Testis (tissue), 2 donors: ENCODE measurements at regions not wholly inside any gene's neighbourhood (a gene's known extent, or its start where the extent isn't known, plus 50 kb on each side); places are given as distances from the start of the nearest gene placed in this dataset.

Experiments
- POLR2A ChIP-seq: fragments of 450-650 bp; IDR thresholded peaks from one replicate; pipeline ENCODE4 v1.6.1; 2017; ENCODE audit warnings: antibody characterized with exemption, mild to moderate bottlenecking, moderate library complexity
- TF ChIP-seq, protein P1 (sequence below), 3 experiments: fragments of 450-650 bp in 2 of 3; fragments of 200-600 bp in 1 of 3; sonication (generic) in 1 of 3; IDR thresholded peaks; one replicate each; pipeline ENCODE4 v1.5.1; 2016 to 2019; ENCODE audit warnings: antibody characterized with exemption in 3 of 3, mild to moderate bottlenecking in 2 of 3, moderate library complexity in 1 of 3

GRCh38 chr2:51781691-51782090 lies 749.8 kb upstream of the NRXN1 start:
- TF ChIP-seq, protein P1, sequence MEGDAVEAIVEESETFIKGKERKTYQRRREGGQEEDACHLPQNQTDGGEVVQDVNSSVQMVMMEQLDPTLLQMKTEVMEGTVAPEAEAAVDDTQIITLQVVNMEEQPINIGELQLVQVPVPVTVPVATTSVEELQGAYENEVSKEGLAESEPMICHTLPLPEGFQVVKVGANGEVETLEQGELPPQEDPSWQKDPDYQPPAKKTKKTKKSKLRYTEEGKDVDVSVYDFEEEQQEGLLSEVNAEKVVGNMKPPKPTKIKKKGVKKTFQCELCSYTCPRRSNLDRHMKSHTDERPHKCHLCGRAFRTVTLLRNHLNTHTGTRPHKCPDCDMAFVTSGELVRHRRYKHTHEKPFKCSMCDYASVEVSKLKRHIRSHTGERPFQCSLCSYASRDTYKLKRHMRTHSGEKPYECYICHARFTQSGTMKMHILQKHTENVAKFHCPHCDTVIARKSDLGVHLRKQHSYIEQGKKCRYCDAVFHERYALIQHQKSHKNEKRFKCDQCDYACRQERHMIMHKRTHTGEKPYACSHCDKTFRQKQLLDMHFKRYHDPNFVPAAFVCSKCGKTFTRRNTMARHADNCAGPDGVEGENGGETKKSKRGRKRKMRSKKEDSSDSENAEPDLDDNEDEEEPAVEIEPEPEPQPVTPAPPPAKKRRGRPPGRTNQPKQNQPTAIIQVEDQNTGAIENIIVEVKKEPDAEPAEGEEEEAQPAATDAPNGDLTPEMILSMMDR (IDR thresholded peaks at IDR 0.05) = no peak
- TF ChIP-seq POLR2A = no peak
